ENCODE measurements at regions not wholly inside any gene's neighbourhood (a gene's known extent, or its start where the extent isn't known, plus 50 kb on each side); places are given as distances from the start of the nearest gene placed in this dataset.

DNA sequence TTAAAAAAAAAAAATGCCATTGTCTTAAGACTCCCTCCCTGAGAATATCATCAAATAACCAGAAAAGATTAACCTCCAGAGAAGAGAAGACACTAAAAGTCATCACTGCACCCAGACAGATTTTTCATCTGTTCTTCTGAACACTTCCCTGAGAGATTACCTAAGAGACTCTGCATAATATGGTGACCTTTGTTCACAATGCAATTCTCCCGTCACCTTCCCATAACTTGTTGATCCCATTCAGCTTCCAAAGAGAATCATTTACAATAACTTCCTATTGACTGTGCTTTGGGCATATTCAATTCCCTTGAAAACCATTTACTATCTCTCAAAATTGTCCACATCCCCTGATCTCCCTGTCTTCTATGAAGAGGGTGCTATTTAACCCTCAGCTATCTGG is 85.1 kb upstream of the SMAD1 start:
- Histone ChIP-seq H3K27ac (ENCODE audit: low read depth, low read length) (no peak overlapping the region), H3K27me3 (ENCODE audit: control insufficient read depth, insufficient read depth, low read length) (no peaks in the 10 kb centered on the region), H3K9me3 (ENCODE audit: control insufficient read depth, insufficient read depth, low read length) (no peaks in the 10 kb centered on the region), H3K4me3 (ENCODE audit: low read depth, low read length) (no peak overlapping the region)
- ChIA-PET CTCF (no interaction called here), POLR2A (no interaction called here)
- TF ChIP-seq, protein P1, sequence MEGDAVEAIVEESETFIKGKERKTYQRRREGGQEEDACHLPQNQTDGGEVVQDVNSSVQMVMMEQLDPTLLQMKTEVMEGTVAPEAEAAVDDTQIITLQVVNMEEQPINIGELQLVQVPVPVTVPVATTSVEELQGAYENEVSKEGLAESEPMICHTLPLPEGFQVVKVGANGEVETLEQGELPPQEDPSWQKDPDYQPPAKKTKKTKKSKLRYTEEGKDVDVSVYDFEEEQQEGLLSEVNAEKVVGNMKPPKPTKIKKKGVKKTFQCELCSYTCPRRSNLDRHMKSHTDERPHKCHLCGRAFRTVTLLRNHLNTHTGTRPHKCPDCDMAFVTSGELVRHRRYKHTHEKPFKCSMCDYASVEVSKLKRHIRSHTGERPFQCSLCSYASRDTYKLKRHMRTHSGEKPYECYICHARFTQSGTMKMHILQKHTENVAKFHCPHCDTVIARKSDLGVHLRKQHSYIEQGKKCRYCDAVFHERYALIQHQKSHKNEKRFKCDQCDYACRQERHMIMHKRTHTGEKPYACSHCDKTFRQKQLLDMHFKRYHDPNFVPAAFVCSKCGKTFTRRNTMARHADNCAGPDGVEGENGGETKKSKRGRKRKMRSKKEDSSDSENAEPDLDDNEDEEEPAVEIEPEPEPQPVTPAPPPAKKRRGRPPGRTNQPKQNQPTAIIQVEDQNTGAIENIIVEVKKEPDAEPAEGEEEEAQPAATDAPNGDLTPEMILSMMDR (IDR thresholded peaks at IDR 0.05; ENCODE audit: low read depth, low read length), result no peak
- DNase-seq (ENCODE audit: low read depth, low spot score), result no peak

DNA sequence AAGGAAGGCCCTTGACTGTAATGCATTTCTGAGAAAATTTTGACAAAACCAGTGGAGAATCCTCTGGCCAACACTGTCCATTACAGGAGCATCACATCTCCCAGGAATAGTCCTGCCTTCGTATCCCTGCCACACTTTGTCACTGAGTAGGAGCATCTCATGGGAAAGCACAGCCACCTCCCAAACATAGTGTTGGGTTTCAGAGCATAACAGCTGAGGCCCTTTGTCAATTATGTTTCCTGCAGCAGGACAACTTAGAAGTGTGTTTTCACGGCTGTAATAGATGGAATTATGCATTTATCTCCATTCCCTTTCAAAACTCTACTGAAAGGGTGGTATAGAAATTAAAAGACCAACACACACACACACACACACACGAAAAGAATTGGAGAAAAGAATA is 91.1 kb upstream of the SMAD1 start:
- Histone ChIP-seq H3K4me3 (ENCODE audit: low read depth, low read length) (no peak overlapping the region), H3K9me3 (ENCODE audit: control insufficient read depth, insufficient read depth, low read length) (no peaks in the 10 kb centered on the region), H3K27ac (ENCODE audit: low read depth, low read length) (no peak overlapping the region), H3K27me3 (ENCODE audit: control insufficient read depth, insufficient read depth, low read length) (no peaks in the 10 kb centered on the region)
- POLR2A ChIA-PET, result no interaction called here
- no peak for DNase-seq (ENCODE audit: low read depth, low spot score)
- TF ChIP-seq, protein P1 (IDR thresholded peaks at IDR 0.05; ENCODE audit: low read depth, low read length), result no peak
- CTCF ChIA-PET, result no interaction called here

DNA sequence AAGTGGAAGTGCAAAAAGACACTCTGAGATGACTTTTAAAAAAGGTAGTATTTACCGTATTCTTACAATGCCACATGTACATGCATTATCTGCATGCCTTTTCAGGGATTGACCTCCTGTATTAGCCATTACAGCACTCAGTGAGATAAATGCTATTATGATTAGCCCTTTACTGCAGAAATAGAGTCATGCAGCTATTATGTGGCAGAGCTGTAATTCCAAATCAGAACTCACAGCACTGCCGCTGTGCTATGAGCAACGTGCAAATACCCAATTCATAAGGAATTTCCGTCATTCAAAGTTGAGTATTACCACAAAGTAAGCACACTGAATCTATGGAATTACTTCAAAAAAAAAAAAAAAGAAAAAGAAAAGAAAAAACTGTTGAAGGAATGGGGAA is 92.1 kb upstream of the SMAD1 start:
- H3K4me3 ChIP-seq (ENCODE audit: low read depth, low read length), result no peak overlapping the region
- POLR2A ChIA-PET, result no interaction called here
- TF ChIP-seq, protein P1 (IDR thresholded peaks at IDR 0.05; ENCODE audit: low read depth, low read length), result no peak
- no peaks in the 10 kb centered on the region for H3K27me3 ChIP-seq (ENCODE audit: control insufficient read depth, insufficient read depth, low read length)
- CTCF ChIA-PET, result no interaction called here
- H3K27ac ChIP-seq (ENCODE audit: low read depth, low read length), result no peak overlapping the region
- H3K9me3 ChIP-seq (ENCODE audit: control insufficient read depth, insufficient read depth, low read length), result no peaks in the 10 kb centered on the region
- no peak for DNase-seq (ENCODE audit: low read depth, low spot score)

DNA sequence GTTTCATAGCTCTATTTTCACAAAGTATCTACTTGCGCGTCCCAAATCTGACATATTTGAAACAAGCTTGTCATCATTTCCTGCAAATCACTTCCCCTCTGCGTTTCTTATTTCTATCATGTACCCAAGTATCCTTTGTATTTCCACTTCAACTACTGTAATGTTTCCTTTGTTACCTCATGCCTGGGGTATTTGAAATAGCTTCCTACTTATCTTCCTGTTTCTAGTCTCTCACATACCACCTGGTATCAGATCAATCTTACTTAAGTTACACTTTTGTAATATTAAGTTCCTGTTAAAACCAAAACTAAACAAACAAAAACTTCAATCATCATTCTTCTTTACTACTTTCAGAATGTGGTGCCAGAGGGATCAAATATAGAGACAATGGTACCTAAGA is 93.6 kb upstream of the SMAD1 start:
- ChIA-PET CTCF (no interaction called here), POLR2A (no interaction called here)
- no peak overlapping the region for H3K4me3 ChIP-seq (ENCODE audit: low read depth, low read length)
- no peak for DNase-seq (ENCODE audit: low read depth, low spot score)
- H3K27me3 ChIP-seq (ENCODE audit: control insufficient read depth, insufficient read depth, low read length), result no peaks in the 10 kb centered on the region
- TF ChIP-seq, protein P1 (IDR thresholded peaks at IDR 0.05; ENCODE audit: low read depth, low read length), result no peak
- no peaks in the 10 kb centered on the region for H3K9me3 ChIP-seq (ENCODE audit: control insufficient read depth, insufficient read depth, low read length)
- H3K27ac ChIP-seq (ENCODE audit: low read depth, low read length), result no peak overlapping the region

DNA sequence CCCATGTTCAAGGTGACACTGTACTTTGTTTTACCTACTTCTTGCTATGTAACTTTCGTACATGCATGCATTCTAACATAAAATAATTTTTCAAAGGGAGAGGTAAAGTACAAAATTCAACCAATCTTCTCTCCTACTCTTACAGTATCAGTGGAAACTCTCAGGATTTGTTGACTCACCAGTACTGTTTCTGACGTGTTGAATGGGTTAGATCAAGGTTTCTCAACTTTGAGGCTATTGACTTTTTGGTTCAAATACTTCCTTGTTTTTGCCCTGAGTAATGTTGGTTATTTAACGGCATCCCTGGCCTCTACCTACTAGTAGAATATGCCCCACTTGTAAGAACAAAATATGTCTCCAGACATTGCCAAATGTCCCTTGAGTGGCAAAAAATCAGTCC is 94.6 kb upstream of the SMAD1 start:
- no peak overlapping the region for H3K27ac ChIP-seq (ENCODE audit: low read depth, low read length)
- no peak overlapping the region for H3K4me3 ChIP-seq (ENCODE audit: low read depth, low read length)
- CTCF ChIA-PET, result no interaction called here
- TF ChIP-seq, protein P1 (IDR thresholded peaks at IDR 0.05; ENCODE audit: low read depth, low read length), result no peak
- H3K27me3 ChIP-seq (ENCODE audit: control insufficient read depth, insufficient read depth, low read length), result no peaks in the 10 kb centered on the region
- no peak for DNase-seq (ENCODE audit: low read depth, low spot score)
- POLR2A ChIA-PET, result no interaction called here
- no peaks in the 10 kb centered on the region for H3K9me3 ChIP-seq (ENCODE audit: control insufficient read depth, insufficient read depth, low read length)
